B cell (primary cell): ENCODE measurements at regions not wholly inside any gene's neighbourhood (a gene's known extent, or its start where the extent isn't known, plus 50 kb on each side); places are given as distances from the start of the nearest gene placed in this dataset.
"Not testable (repeated sequence)": the region's sequence is repeated elsewhere in the genome, so short reads cannot be mapped to it uniquely, and the experiment has no call there.

ENCODE experiments used
- ATAC-seq: fragments of 200-7000 bp; cut with Tn5 transposase; one replicate; pipeline ENCODE4 v1.10.0; 2021; ENCODE audit warnings: low read depth, mild to moderate bottlenecking, moderate number of reproducible peaks, moderate library complexity
- CTCF ChIA-PET: fragments of 350-600 bp; sonication (Branson Sonifier 250); formaldehyde crosslinking; loops from one replicate; lab custom pipeline; 2021; ENCODE audit warnings: antibody characterized with exemption, inconsistent platforms; lab: Charles Lee
- POLR2A ChIA-PET: fragments of 350-600 bp; sonication (Branson Sonifier 250); formaldehyde crosslinking; loops from one replicate; lab custom pipeline; 2021; ENCODE audit warnings: antibody characterized with exemption; lab: Charles Lee
- DNase-seq: peaks from one replicate; pipeline ENCODE4 v3.0.0; 2013
- H2AFZ ChIP-seq: 2 replicates; pipeline ENCODE4 v1.6.1; 2012; ENCODE audit warnings: mild to moderate bottlenecking, low read depth, low read length; ENCODE audit not compliant: insufficient read depth, poor library complexity, severe bottlenecking
- H3K27ac ChIP-seq, 2 donors: 1 replicate in 1 of 2; 2 replicates in 1 of 2; pipeline ENCODE4 v1.5.1; 2012 to 2013; ENCODE audit warnings: low read length in 2 of 2, mild to moderate bottlenecking in 2 of 2, moderate library complexity in 1 of 2
- H3K27me3 ChIP-seq, 4 experiments: fragments of 200-600 bp in 1 of 4; sonication (generic) in 1 of 4; replicated peaks in 1 of 4; 1 replicate in 2 of 4; 2 replicates in 2 of 4; pipeline versions ENCODE4 v1.6.1 to v1.7.0; 2013 to 2016; ENCODE audit warnings: low read length in 3 of 4, mild to moderate bottlenecking in 2 of 4, mixed read lengths in 1 of 4, moderate library complexity in 1 of 4; ENCODE audit not compliant: insufficient read depth in 4 of 4, control insufficient read depth in 3 of 4; ENCODE audit errors: control extremely low read depth in 1 of 4
- H3K36me3 ChIP-seq, 2 experiments: replicated peaks in 1 of 2; 1 replicate in 1 of 2; 2 replicates in 1 of 2; pipeline versions ENCODE4 v1.6.1 to v1.7.1; 2013; ENCODE audit warnings: low read length in 1 of 2; ENCODE audit not compliant: insufficient read depth in 2 of 2, control insufficient read depth in 1 of 2; ENCODE audit errors: control extremely low read depth in 1 of 2, extremely low read depth in 1 of 2
- H3K4me1 ChIP-seq, 2 donors: fragments of 200-600 bp in 1 of 2; sonication (generic) in 1 of 2; 1 replicate in 1 of 2; 2 replicates in 1 of 2; pipeline versions ENCODE4 v1.5.1 to v1.6.1; 2013 to 2017; ENCODE audit warnings: low read length in 2 of 2; ENCODE audit not compliant: control insufficient read depth in 2 of 2, insufficient read depth in 2 of 2
- H3K4me2 ChIP-seq: replicated peaks from 2 replicates; pipeline ENCODE3; 2012; ENCODE audit warnings: mild to moderate bottlenecking, low read depth, low read length; ENCODE audit not compliant: poor library complexity, severe bottlenecking
- H3K4me3 ChIP-seq, 5 experiments: fragments of 200-600 bp in 1 of 5; sonication (generic) in 1 of 5; 1 replicate in 3 of 5; 2 replicates in 2 of 5; pipeline versions ENCODE4 v1.5.1 to v1.7.0; 2011 to 2016; ENCODE audit warnings: low read length in 4 of 5, mild to moderate bottlenecking in 4 of 5, low read depth in 2 of 5, control low read depth in 1 of 5, moderate library complexity in 1 of 5; ENCODE audit not compliant: insufficient read depth in 1 of 5; ENCODE audit errors: control extremely low read depth in 1 of 5, extremely low read depth in 1 of 5
- H3K79me2 ChIP-seq: fragments of 200-600 bp; sonication (generic); one replicate; pipeline ENCODE4 v1.6.0; 2016; ENCODE audit warnings: low read length; ENCODE audit not compliant: control insufficient read depth, insufficient read depth
- H3K9ac ChIP-seq: fragments of 200-600 bp; sonication (generic); 2 replicates; pipeline ENCODE4 v1.6.1; 2017; ENCODE audit warnings: mild to moderate bottlenecking, low read length, moderate library complexity
- H3K9me3 ChIP-seq, 3 donors: one replicate each; pipeline versions ENCODE4 v1.6.1 to v1.7.1; 2013; ENCODE audit warnings: low read length in 2 of 3; ENCODE audit not compliant: control insufficient read depth in 2 of 3, insufficient read depth in 1 of 3; ENCODE audit errors: control extremely low read depth in 1 of 3
- H4K20me1 ChIP-seq: 2 replicates; pipeline ENCODE4 v1.6.0; 2012; ENCODE audit warnings: mild to moderate bottlenecking, low read length; ENCODE audit not compliant: insufficient read depth, control insufficient read depth, poor library complexity, severe bottlenecking
- H3K27ac Mint-ChIP-seq: one replicate; pipeline ENCODE4 v1.8.0; 2021; ENCODE audit warnings: mixed read lengths
- H3K27me3 Mint-ChIP-seq: one replicate; pipeline ENCODE4 v1.8.0; 2021; ENCODE audit warnings: mixed read lengths
- H3K4me1 Mint-ChIP-seq: one replicate; pipeline ENCODE4 v1.8.0; 2021; ENCODE audit warnings: mixed read lengths
- H3K4me3 Mint-ChIP-seq: one replicate; pipeline ENCODE4 v1.8.0; 2021; ENCODE audit warnings: mixed read lengths
- H3K9me3 Mint-ChIP-seq: one replicate; pipeline ENCODE4 v1.8.0; 2022; ENCODE audit warnings: mixed read lengths; ENCODE audit not compliant: insufficient read depth
- WGBS: methylation state at CpG from one replicate; pipeline ENCODE4 v1.1.5; 2013; ENCODE audit warnings: missing lambda C conversion rate; ENCODE audit not compliant: insufficient coverage; 5-methylcytosine and 5-hydroxymethylcytosine counted together
- intact Hi-C: fragments of 100-400 bp; cut with micrococcal nuclease; formaldehyde crosslinking; loops from one replicate; pipeline ENCODE4 v1.10.0; 2022

DNA sequence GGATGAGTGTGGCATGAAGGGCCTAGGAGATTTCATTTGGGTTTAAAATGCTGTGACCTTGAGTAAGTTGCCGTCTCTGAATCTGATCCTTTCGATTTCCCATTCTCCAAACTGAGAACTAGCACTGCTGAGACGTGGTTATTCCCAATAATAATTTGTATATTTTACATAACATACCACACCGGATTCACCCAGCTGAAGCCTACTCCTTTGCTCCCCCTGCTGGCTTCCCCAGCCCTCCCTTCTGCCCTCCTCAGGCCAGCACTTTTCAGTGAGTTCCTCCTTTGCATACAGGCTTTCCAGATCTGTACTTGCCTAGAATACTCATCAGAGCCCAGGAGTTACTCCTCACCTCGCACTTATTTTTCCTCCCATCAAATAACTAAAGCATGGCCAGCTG, 255.1 kb downstream of the OR4F29 start:
- no CpG with 5 or more reads among the region's 5 CpGs for WGBS
- intact Hi-C loops, H4K20me1 ChIP-seq, H3K27ac ChIP-seq, H3K79me2 ChIP-seq, H3K4me1 ChIP-seq, H2AFZ ChIP-seq, H3K9me3 Mint-ChIP-seq, H3K9ac ChIP-seq, H3K9me3 ChIP-seq, H3K27me3 ChIP-seq, H3K4me2 ChIP-seq, CTCF ChIA-PET, H3K4me3 Mint-ChIP-seq, H3K4me3 ChIP-seq, H3K27ac Mint-ChIP-seq, H3K27me3 Mint-ChIP-seq, POLR2A ChIA-PET, H3K36me3 ChIP-seq, DNase-seq, ATAC-seq, H3K4me1 Mint-ChIP-seq: not testable (repeated sequence)

DNA sequence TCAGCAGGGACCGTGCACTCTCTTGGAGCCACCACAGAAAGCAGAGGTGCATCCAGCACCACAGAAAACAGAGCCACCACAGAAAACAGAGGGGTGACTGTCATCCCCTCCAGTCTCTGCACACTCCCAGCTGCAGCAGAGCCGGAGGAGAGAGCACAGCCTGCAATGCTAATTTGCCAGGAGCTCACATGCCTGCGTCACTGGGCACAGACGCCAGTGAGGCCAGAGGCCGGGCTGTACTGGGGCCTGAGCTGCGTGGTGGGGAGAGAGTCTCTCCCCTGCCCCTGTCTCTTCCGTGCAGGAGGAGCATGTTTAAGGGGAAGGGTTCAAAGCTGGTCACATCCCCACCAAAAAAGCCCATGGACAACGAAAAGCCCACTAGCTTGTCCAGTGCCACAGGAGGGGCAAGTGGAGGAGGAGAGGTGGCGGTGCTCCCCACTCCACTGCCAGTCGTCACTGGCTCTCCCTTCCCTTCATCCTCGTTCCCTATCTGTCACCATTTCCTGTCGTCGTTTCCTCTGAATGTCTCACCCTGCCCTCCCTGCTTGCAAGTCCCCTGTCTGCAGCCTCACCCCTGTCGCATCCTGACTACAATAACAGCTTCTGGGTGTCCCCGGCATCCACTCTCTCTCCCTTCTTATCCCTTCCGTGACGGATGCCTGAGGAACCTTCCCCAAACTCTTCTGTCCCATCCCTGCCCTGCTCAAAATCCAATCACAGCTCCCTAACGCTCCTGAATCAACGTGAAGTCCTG, 260.0 kb downstream of the OR4F29 start:
- H3K4me3 ChIP-seq, H2AFZ ChIP-seq, H3K4me3 Mint-ChIP-seq, H3K27ac Mint-ChIP-seq, intact Hi-C loops, H3K36me3 ChIP-seq, DNase-seq, H3K27me3 ChIP-seq, POLR2A ChIA-PET, H3K9me3 Mint-ChIP-seq, ATAC-seq, H3K4me2 ChIP-seq, CTCF ChIA-PET, H3K4me1 Mint-ChIP-seq, H3K27me3 Mint-ChIP-seq, H3K79me2 ChIP-seq, H3K9ac ChIP-seq, H4K20me1 ChIP-seq, H3K9me3 ChIP-seq, H3K4me1 ChIP-seq, H3K27ac ChIP-seq: not testable (repeated sequence)
- WGBS = 83% methylated on average over 7 of the region's 19 CpGs

DNA sequence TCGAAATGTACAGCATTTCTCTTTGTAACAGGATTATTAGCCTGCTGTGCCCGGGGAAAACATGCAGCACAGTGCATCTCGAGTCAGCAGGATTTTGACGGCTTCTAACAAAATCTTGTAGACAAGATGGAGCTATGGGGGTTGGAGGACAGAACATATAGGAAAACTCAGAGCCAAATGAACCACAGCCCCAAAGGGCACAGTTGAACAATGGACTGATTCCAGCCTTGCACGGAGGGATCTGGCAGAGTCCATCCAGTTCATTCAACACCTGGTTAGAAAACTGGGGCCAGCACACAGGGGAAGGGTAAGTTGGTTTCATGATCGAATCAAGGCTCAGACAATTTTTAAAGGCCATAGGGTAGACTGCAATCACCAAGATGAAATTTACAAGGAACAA, 260.8 kb downstream of the OR4F29 start:
- H4K20me1 ChIP-seq, CTCF ChIA-PET, H3K9me3 ChIP-seq, H3K27me3 Mint-ChIP-seq, H3K4me2 ChIP-seq, ATAC-seq, H2AFZ ChIP-seq, H3K4me1 Mint-ChIP-seq, intact Hi-C loops, H3K9me3 Mint-ChIP-seq, H3K9ac ChIP-seq, H3K27me3 ChIP-seq, H3K4me3 Mint-ChIP-seq, H3K27ac Mint-ChIP-seq, POLR2A ChIA-PET, H3K79me2 ChIP-seq, DNase-seq, H3K4me1 ChIP-seq, H3K4me3 ChIP-seq, H3K36me3 ChIP-seq, H3K27ac ChIP-seq: not testable (repeated sequence)
- 83% methylated on average over 1 of the region's 6 CpGs for WGBS

DNA sequence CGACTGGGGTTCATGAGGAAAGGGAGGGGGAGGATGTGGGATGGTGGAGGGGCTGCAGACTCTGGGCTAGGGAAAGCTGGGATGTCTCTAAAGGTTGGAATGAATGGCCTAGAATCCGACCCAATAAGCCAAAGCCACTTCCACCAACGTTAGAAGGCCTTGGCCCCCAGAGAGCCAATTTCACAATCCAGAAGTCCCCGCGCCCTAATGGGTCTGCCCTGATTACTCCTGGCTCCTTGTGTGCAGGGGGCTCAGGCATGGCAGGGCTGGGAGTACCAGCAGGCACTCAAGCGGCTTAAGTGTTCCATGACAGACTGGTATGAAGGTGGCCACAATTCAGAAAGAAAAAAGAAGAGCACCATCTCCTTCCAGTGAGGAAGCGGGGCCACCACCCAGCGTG, 261.6 kb downstream of the OR4F29 start:
- H3K9ac ChIP-seq, CTCF ChIA-PET, POLR2A ChIA-PET, intact Hi-C loops, H3K4me3 ChIP-seq, DNase-seq, H3K27me3 Mint-ChIP-seq, H3K36me3 ChIP-seq, H2AFZ ChIP-seq, H4K20me1 ChIP-seq, H3K4me1 ChIP-seq, ATAC-seq, H3K27ac ChIP-seq, H3K4me2 ChIP-seq, H3K4me3 Mint-ChIP-seq, H3K9me3 ChIP-seq, H3K4me1 Mint-ChIP-seq, H3K27me3 ChIP-seq, H3K79me2 ChIP-seq, H3K9me3 Mint-ChIP-seq, H3K27ac Mint-ChIP-seq: not testable (repeated sequence)
- 100% methylated on average over 3 of the region's 8 CpGs for WGBS
